ENCODE measurements at regions not wholly inside any gene's neighbourhood (a gene's known extent, or its start where the extent isn't known, plus 50 kb on each side); places are given as distances from the start of the nearest gene placed in this dataset.

DNA sequence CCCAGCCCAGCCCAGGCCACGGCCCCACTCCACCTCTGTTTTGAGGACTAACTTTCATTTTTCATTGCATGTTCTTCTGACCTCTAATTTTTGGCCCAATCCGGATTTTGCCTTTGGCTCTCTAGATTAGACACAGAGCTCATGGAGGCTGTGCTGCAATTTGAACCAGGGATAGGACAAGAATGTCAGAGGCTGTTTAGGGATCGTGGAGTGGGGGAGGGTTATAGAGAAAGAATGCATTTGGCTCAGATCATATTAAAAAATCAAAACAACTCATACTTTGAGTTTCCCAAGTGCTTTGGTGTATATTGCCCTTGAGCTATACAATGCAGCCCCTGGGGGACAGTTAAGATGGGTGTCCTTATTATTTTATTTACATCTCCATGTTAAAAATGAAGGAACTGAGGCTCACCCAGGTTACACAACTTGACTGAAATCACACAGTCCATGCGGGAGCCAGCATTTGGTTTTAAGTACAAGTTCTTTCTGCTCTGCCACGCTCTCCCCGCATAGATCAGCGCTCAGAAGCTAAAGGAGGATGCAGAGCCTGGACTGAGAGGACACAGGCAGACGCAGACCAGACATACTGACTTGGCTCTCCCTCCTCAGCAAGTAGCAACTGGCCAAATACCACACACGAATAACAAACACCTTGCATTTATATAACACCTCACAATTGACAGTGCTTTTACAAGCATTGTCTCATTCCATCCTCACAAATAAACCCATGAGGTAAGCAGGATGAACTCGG, 126.4 kb upstream of the RAI14 start:
- DNase-seq (ENCODE audit: low read depth in 1 of 2, low spot score in 1 of 2), result no peak

DNA sequence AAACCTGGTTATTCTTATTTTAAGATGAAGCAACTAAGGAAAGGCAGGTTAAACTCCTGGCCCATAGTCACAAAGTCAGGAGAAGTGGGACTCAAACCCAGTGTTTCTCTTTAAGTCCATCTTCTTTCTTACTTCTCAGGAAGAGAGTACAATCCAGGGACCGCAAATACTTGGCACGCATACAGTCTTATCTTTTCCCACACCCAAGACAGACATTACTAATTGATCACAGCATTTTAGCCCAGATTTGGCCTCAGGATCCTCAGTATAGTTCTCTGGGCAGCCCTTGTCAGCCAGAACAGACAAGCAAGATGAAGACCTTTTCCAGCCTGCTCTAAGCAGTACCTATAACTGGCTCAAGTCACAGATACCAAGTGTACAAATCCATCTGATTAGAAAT, 125.5 kb upstream of the RAI14 start:
- no peak for DNase-seq (ENCODE audit: low read depth in 1 of 2, low spot score in 1 of 2)

DNA sequence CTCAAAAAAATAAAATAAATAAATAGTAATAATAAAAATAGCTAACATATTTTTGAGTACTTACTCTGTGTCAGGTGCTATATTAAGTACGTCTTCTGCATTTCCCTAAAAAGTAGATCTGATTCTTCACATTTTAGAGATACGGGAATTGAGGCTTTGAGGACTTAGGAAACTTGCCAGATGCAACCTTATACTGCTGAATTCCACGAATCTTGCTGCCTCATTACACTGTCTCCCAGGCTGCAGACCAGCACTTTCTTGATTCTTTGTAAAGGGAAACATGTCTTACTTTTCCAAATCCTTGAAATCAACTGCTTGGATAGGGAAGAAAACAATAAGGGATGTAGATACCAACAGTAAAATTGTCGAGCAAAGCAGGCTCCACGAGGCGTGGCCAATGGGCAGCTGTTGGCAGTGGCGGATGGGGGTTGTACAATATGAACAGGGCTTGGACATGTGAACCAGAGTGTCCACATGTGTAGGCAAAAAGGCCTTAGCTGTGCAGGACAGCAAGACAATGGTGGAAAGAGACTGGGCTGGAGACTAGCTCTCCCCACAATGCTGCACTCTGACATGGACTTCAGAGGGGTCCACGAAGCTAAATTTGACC, 124.3 kb upstream of the RAI14 start:
- no peak for DNase-seq (ENCODE audit: low read depth in 1 of 2, low spot score in 1 of 2)

DNA sequence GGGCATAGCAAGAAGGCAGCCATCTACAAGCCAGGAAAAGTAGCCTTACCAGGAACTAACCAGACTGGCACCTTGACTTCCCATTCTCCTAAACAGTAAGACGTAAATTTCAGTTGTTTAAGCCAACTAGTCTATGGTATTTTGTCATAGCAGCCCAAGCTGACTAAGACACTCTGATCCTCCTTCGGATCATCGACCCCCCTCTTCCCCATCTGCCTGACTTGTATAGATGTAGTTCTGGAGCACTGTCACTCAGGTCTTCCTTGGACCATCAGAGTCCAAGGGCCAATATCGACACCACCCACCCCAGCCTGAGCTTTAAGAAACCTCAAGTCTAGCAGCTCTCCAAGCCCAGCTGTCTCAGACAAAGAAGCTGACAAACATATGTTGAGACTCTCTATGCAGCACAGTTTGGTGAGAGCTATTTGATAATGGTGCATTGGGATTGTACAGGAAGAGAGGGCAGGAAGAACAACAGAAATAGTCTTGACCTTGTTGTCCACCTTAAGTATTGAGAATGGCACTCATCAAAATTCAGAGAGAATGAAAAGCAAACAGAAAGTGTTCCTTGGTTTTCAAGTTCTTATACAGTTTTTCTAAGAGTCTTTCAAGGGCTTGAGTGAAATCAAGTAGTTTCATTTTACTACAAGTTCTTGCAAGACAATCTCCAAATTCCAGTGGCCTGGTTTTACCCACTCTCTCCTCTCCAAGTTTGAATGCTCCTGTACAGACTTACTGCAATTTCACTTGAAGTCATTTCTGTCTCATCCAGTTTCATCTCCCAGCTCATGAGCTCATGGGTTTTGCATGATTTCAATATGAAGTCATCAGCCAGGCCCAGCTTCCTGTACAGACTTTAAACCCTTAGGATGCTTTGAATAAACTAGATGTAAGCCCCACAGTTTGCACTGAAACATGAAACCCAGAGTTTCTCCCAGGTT, 122.3 kb upstream of the RAI14 start:
- DNase-seq (ENCODE audit: low read depth in 1 of 2, low spot score in 1 of 2), result no peak

DNA sequence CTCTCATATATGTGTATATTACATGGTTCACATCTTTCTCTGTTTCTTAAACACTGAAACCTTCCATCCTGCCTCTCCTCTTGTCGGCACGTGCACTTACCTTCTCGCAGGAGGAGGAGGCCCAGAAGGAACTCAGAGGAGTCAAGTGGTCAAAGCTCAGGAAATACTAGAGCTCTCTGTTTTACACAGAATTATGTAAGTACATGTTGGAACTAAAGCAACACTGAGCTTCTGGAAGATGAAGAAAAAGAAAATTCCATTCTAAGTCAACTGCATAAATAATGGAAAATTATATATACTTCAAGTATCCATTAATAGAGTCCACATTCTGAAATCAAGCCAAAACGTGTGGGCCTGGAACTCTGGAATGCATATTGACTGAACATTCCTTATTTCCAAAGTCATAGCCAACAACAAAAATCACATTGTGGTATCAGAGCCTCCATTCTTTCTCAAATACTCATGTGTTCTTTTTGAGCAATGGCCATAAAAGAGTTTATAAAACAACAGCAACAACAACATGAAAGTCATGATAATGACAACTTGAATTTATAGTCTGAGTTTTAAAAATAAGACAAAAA, 121.5 kb upstream of the RAI14 start:
- no peak for DNase-seq (ENCODE audit: low read depth in 1 of 2, low spot score in 1 of 2)

DNA sequence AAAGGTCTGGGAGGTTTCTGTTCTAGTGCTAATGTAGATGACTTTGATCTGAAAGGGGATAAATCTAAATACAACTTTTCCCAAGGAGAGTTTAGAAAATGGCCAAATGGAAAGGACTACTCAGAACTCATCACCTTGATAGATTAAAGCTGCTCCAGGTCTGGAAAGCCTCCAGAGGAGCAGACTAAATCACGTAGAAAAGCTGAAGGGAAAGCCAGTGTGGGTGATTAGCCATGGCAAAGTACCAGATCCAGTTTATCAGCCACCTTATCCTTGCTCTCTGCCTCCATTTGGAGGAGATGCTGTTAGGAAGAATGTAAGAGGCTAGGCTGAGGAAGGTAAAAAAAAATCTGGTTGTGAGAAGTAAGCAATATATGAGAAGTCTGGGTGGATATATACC, 120.7 kb upstream of the RAI14 start:
- DNase-seq (ENCODE audit: low read depth in 1 of 2, low spot score in 1 of 2), result no peak

DNA sequence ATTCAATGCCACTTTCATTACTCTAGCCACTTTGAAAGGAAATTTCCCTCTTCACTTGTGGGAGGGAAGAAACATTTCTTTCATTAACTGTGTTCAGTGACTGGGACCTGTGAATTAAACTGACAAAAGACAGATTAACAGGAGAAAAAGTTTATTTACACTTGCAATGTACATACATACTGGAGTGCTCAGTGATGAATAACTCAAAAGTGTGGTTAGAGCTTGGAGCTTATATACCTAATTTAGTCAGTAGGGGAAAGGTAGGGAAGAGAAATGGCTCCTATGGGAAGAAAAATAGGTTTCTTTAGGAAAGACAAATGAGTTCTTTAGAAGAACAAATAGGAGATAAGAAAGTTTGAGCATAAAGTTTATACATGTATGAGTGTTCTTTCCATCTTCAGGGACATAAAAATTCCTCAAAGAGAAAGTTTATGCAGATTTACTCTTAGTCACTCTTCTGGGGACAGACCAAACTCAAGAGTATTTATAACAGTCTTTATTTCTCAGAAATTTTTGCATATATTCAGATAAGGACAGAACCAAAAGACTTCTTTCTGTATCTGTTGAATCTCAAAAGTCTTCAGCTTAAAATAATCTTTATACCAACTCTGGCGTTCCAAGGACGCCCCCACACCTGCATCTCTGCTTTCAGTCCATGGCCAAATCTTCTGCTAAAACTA, 120.0 kb upstream of the RAI14 start:
- no peak for DNase-seq (ENCODE audit: low read depth in 1 of 2, low spot score in 1 of 2)

DNA sequence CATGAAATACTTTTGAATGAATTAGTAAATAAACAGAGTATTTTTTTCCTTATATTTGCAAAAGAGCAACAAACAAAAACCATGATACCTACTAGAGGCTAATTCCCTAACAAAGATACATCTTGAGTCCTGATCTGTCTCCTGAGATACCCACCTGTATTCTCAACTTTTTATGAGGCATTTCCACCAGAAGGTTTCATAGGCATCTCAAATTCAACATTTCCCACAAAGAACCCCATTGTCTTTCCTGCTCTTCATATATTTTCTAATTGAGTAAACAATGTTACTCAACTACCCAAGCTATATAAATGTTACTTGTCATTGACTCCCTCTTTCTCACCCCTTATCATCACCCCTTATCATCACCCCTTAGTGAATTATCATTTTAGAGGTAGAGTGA, 119.4 kb upstream of the RAI14 start:
- no peak for DNase-seq (ENCODE audit: low read depth in 1 of 2, low spot score in 1 of 2)

DNA sequence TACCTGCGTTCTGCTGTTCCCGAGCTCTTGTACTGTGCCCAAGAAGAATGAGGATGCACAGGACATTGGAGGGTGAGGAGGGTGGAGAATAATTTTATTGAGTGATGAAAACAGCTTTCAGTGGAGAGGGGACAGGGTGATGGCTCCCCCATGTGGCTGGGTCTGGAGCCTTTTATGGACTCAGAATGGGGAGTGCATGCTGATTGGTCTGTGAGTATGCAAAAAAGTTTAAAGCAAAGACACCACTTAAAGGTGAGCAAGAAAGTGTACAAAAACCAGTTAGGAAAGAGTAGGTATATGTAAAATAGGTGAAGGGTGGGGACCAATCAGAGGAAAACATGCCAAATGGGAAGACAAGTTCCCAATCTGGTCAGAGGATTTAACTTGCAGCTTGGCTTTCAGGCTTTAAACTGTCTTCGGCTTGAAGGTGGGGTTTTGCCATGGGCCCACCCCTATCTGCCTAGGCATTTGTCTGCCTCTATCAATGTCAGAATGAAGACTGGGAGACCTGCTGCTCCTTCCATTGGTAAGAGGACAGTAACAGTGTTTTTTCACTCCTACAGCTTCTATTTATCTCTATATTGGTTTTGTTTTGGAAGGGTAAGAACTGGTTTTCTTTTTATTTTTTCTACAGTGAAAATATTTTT, 118.0 kb upstream of the RAI14 start:
- no peak for DNase-seq (ENCODE audit: low read depth in 1 of 2, low spot score in 1 of 2)

DNA sequence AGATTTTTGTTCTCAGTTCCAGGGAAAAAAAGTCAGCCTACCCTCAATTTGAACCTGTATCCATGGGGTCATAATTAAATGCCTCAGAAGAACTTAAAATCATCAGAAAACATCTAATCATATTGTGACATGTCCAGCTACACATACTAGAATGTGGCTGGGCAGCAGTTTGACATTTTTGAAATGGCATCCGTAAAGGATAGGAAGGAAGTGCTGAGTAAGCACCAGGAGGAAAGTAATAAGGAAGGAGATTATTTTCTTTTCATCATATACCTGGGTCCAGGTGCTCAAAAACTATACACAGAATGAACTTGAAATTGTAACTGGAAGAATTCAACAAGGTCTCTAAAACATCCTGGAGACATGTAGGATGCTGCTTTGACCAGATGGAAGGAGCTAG, 116.9 kb upstream of the RAI14 start:
- no peak for DNase-seq (ENCODE audit: low read depth in 1 of 2, low spot score in 1 of 2)

DNA sequence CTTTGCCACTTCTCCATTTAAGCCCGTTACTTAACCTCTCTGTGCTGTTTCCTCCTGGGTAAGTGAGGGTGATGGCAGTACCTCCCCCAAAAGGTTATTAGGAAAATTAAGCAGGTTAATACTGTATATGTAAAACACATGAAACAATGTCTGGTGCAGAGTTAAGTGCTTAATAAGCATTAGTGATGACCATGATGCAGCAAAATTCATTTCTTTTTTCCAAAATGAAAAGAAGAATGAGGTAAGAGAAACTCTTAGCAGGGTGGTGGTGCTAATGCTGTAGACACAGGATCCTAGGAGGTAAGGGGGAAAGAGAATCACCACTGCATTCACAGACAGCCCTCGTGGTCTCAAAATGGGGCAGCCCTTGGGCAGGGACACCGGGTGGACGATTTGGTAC, 115.1 kb upstream of the RAI14 start:
- no peak for DNase-seq (ENCODE audit: low read depth in 1 of 2, low spot score in 1 of 2)

DNA sequence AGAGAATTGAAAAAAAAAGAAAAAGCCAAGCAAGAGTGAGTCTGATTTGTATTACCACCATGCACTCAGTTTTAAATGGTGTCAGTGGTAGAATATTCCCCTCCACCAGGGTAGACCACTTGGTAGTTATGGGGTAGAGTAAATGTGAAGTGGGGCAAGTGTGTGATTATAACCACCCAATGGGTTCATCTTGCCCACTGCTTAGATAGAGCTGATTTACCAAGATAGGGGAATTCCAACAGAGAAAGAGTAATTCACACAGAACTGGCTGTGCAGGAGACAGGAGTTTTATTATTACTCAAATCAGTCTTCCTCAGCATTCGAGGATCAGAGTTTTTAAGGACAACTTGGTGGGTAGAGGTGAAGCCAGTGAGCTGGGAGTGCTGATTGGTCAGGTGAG, 113.3 kb upstream of the RAI14 start:
- DNase-seq (ENCODE audit: low read depth in 1 of 2, low spot score in 1 of 2), result no peak

DNA sequence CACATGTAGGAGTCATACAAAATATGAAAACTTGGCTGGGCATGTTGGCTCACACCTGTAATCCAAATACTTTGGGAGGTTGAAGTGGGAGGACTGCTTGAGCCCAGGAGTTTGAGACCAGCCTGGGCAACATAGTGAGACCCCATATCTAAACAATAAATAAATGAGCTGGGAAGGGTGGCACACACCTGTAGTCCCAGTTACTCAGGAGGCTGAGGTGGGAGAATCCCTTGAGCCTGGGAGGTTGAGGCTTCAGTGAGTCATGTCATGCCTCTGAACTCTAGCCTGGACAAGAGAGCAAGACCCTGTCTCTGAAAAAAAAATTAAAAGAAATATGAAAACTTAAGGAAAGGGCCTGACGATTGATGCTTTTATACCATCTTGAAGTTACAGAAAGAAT, 112.4 kb upstream of the RAI14 start:
- no peak for DNase-seq (ENCODE audit: low read depth in 1 of 2, low spot score in 1 of 2)

DNA sequence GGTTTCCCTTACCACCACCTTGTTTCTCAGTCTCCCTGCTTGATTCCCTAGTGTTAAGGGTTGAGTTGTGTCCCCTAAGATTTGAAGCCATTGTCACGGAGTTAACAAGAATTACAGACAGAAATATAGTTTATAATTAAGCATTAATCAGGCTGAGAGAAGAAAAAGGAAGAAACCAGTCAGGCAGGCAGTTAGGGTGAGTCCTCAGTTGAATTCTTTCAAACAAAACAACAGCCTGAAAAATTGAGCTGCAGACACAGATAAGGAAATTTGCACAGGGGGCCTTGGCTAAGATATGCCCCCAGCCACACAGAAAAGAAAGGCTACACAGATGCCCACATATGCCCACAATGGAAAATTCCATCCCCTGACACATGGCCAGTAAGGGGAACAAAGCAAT, 111.7 kb upstream of the RAI14 start:
- DNase-seq (ENCODE audit: low read depth in 1 of 2, low spot score in 1 of 2), result no peak

DNA sequence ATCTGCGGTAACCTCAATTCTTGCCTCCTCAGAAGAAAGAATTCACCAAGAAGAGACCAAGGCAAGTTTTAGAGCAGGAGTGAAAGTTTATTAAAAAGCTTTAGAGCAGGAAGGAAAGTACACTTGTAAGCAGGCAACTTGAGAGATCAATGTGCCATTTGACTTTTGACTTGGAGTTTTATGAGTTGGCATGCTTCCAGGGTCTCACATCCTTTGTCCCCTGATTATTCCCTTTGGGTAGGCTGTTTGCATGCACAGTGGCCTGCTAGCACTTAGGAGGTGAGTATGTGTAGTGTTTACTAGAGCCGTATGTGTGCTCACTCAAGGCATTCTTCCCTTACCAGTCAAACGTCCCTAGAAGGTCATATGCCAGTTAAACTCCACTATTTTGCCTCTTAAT, 111.0 kb upstream of the RAI14 start:
- DNase-seq (ENCODE audit: low read depth in 1 of 2, low spot score in 1 of 2), result no peak

DNA sequence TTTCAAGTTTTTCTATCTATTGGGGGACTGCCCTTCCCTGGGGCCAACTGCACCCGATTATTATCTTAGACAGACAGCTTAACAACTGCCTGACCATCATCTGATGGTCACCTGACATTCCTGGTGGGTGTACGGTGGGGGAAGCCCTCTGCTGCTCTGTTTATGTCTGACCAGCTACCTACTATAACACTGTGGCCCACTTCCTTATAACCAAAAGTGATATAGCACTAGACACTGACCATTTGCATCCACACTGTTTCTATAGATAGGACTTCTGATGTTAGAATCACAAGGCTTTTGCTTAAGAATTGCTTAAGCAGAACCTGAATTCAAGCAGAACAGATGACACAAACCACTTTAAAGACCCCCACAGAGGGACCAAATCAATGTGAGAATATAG, 110.5 kb upstream of the RAI14 start:
- DNase-seq (ENCODE audit: low read depth in 1 of 2, low spot score in 1 of 2), result no peak

DNA sequence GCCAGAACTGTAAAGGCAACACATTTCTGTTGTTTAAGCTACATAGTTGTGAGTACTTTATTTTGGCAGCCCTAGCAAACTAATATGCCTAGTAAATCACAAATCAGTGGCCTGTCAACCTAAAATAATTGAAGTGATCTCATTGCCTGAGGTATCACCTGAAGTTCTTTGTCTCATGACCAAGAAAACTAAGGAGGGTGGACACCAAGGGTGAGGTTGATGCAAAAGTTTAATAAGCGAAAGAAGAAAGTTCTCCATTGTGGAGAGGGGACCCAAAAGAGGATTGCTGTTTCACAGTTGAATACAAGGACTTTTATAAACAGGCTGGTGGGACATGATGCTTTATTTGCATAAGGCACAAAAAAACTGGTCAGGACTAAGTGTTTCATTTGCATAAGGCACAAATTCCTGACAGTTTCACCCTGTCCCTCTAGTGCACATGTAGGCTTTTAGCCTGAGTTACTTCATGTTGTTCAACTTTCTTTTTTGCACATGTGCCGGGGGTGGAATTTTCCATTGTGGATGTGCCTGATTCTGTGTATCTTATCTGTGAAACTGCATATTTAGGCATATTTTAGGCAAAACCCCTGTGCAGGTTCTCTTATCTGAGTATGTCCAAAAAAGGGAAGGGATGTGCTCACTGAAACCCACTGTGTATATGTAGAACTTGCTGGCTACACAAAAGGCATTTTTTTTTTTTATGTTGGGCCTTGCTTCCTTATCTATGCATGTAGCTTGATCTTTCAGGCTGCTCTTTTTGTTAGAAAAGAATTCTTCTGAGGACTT, 108.6 kb upstream of the RAI14 start:
- no peak for DNase-seq (ENCODE audit: low read depth in 1 of 2, low spot score in 1 of 2)

DNA sequence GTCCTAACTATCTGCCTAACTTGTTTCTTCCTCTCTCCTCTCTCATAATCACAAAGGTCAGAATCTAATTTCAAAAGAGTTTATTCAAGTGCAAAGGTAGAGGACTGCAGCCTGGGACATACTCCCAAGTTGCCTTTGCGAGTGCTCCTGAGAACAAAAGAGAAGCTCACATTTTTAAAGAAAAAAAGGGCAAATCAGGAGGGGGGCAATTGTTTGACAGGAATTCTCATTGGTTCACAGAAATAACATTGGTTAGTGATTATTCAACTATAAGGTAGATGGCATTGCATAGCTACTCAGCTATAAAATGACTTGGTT, 108.1 kb upstream of the RAI14 start:
- DNase-seq (ENCODE audit: low read depth in 1 of 2, low spot score in 1 of 2), result no peak

DNA sequence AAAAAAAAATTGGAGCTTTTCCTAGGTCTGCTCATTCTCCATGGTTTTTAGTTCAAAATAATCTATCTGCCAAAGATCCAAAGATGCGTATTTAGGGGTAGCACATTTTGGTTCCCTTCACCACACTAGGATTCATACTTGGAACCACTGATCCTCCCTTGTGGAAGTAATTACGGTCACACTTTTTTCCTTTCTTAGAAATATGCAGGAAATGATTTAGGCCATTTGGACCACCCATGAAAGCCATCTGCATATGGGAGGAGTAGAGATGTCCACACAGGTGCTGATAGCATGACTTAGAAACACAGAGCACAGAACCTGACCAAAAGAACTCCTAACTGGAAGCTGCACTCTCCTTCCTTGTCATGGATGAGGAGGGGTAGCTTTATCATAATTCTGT, 105.9 kb upstream of the RAI14 start:
- DNase-seq (ENCODE audit: low read depth in 1 of 2, low spot score in 1 of 2), result no peak

DNA sequence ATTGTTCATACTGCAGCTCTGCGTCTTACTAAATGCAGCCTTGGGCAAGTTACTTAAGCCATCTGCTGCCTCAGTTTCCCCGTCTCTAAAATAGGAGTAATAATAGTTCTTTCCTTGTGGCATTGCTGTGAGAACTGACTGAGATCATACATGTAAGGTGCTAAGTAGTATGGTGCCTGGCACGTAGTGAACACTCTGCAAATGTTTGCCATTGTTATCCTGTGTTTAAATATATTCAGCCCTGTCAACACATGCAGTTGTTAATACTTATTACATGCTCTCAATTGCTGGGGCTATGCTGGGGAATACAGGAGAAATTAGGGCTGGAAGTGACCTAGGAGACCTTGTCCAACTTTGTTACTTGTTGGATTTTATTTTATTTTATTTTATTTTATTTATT, 105.2 kb upstream of the RAI14 start:
- DNase-seq (ENCODE audit: low read depth in 1 of 2, low spot score in 1 of 2), result no peak

All from activated CD4-positive, alpha-beta T cell treated with anti-CD3 and anti-CD28 coated beads, Interleukin-2, amount 50 U/mL, for 24 hours (primary cell).